ENCODE measurements at regions not wholly inside any gene's neighbourhood (a gene's known extent, or its start where the extent isn't known, plus 50 kb on each side); places are given as distances from the start of the nearest gene placed in this dataset.

- TF ChIP-seq TCF4 (CRISPR knock-in tag; IDR thresholded peaks at IDR 0.05; ENCODE audit: borderline replicate concordance): no peak
- ATAC-seq: no peak
Observed at GRCh38 chr1:29565490-29565889, 329.2 kb downstream of the PTPRU start.

- TF ChIP-seq ZFP3 (CRISPR knock-in tag; IDR thresholded peaks at IDR 0.05) (no peak), CSRNP3 (CRISPR knock-in tag; IDR thresholded peaks at IDR 0.05) (no peak), ZFP30 (CRISPR knock-in tag; IDR thresholded peaks at IDR 0.05) (no peak), PPARA (CRISPR knock-in tag; IDR thresholded peaks at IDR 0.05; ENCODE audit: borderline replicate concordance) (no peak), ZNF70 (CRISPR knock-in tag; IDR thresholded peaks at IDR 0.05) (no peak), ARNTL (CRISPR knock-in tag; IDR thresholded peaks at IDR 0.05; ENCODE audit: borderline replicate concordance, low read depth) (no peak), ZNF8 (CRISPR knock-in tag; IDR thresholded peaks at IDR 0.05) (no peak), ZNF565 (CRISPR knock-in tag; conservative IDR thresholded peaks at IDR 0.05; ENCODE audit: low read depth) (no peak), SNAI2 (CRISPR knock-in tag; IDR thresholded peaks at IDR 0.05) (no peak), TSHZ2 (CRISPR knock-in tag; IDR thresholded peaks at IDR 0.05) (no peak), OSR1 (CRISPR knock-in tag; IDR thresholded peaks at IDR 0.05) (no peak), BACH2 (CRISPR knock-in tag; IDR thresholded peaks at IDR 0.05; ENCODE audit: borderline replicate concordance) (no peak), ESRRG (CRISPR knock-in tag; IDR thresholded peaks at IDR 0.05) (no peak)
- TF ChIP-seq, protein P1, sequence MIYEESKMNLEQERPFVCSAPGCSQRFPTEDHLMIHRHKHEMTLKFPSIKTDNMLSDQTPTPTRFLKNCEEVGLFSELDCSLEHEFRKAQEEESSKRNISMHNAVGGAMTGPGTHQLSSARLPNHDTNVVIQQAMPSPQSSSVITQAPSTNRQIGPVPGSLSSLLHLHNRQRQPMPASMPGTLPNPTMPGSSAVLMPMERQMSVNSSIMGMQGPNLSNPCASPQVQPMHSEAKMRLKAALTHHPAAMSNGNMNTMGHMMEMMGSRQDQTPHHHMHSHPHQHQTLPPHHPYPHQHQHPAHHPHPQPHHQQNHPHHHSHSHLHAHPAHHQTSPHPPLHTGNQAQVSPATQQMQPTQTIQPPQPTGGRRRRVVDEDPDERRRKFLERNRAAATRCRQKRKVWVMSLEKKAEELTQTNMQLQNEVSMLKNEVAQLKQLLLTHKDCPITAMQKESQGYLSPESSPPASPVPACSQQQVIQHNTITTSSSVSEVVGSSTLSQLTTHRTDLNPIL (CRISPR knock-in tag; IDR thresholded peaks at IDR 0.05; ENCODE audit: low read depth): no peak
- TF ChIP-seq, protein P2, sequence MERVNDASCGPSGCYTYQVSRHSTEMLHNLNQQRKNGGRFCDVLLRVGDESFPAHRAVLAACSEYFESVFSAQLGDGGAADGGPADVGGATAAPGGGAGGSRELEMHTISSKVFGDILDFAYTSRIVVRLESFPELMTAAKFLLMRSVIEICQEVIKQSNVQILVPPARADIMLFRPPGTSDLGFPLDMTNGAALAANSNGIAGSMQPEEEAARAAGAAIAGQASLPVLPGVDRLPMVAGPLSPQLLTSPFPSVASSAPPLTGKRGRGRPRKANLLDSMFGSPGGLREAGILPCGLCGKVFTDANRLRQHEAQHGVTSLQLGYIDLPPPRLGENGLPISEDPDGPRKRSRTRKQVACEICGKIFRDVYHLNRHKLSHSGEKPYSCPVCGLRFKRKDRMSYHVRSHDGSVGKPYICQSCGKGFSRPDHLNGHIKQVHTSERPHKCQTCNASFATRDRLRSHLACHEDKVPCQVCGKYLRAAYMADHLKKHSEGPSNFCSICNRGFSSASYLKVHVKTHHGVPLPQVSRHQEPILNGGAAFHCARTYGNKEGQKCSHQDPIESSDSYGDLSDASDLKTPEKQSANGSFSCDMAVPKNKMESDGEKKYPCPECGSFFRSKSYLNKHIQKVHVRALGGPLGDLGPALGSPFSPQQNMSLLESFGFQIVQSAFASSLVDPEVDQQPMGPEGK (CRISPR knock-in tag; IDR thresholded peaks at IDR 0.05; ENCODE audit: borderline replicate concordance): no peak
- ATAC-seq: no peak
Observed at GRCh38 chr1:29563571-29563970, 327.2 kb downstream of the PTPRU start.

DNA sequence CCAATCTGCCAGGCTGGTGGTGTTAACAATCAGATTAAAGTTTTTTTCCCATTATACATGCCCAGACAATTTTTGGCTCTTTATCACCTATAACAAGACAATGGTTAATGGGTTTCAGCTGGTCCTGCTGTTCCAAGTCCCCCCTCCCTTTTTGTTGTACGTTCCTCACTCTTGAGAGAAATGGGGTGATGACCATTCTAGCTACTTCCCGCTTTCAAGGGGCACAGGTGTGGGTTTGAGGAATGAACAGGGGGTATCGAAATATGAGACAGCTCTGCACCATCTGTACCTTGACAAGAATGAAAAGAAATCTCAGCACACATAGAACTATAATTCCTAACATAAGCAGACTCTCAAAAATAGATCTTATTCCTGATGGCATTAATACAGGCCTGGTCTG lies 326.8 kb downstream of the PTPRU start:
- ATAC-seq: no peak
- TF ChIP-seq ZFP30 (CRISPR knock-in tag; IDR thresholded peaks at IDR 0.05) (no peak), ARNTL (CRISPR knock-in tag; IDR thresholded peaks at IDR 0.05; ENCODE audit: borderline replicate concordance, low read depth) (no peak), CSRNP3 (CRISPR knock-in tag; IDR thresholded peaks at IDR 0.05) (no peak), TCF4 (CRISPR knock-in tag; IDR thresholded peaks at IDR 0.05; ENCODE audit: borderline replicate concordance) (no peak)
- TF ChIP-seq, protein P2 (CRISPR knock-in tag; IDR thresholded peaks at IDR 0.05; ENCODE audit: borderline replicate concordance): no peak

GRCh38 chr1:29559056-29559455 lies 322.7 kb downstream of the PTPRU start:
- no peak for ATAC-seq
- TF ChIP-seq, protein P1 (CRISPR knock-in tag; IDR thresholded peaks at IDR 0.05; ENCODE audit: low read depth): no peak
- TF ChIP-seq TSHZ2 (CRISPR knock-in tag; IDR thresholded peaks at IDR 0.05) (no peak), ARNTL (CRISPR knock-in tag; IDR thresholded peaks at IDR 0.05; ENCODE audit: borderline replicate concordance, low read depth) (no peak), RARB (CRISPR knock-in tag; IDR thresholded peaks at IDR 0.05) (no peak), ZC3H10 (CRISPR knock-in tag; IDR thresholded peaks at IDR 0.05) (no peak), ISL1 (CRISPR knock-in tag; IDR thresholded peaks at IDR 0.05) (no peak)
